IPS-18a (cell line): ENCODE measurements at regions not wholly inside any gene's neighbourhood (a gene's known extent, or its start where the extent isn't known, plus 50 kb on each side); places are given as distances from the start of the nearest gene placed in this dataset.

Source experiments
- H3K27ac ChIP-seq: one replicate; pipeline ENCODE4 v1.5.1; 2013; ENCODE audit warnings: low read length
- H3K27me3 ChIP-seq: one replicate; pipeline ENCODE4 v1.6.1; 2013; ENCODE audit warnings: mild to moderate bottlenecking, low read length; ENCODE audit not compliant: control insufficient read depth, insufficient read depth
- H3K36me3 ChIP-seq: one replicate; pipeline ENCODE4 v1.6.1; 2013; ENCODE audit warnings: low read depth, low read length; ENCODE audit not compliant: control insufficient read depth
- H3K4me1 ChIP-seq: one replicate; pipeline ENCODE4 v1.6.1; 2013; ENCODE audit warnings: low read depth, low read length; ENCODE audit not compliant: control insufficient read depth
- H3K4me3 ChIP-seq: one replicate; pipeline ENCODE4 v1.5.1; 2013; ENCODE audit warnings: low read length
- H3K9ac ChIP-seq: one replicate; pipeline ENCODE4 v1.6.1; 2013; ENCODE audit warnings: mild to moderate bottlenecking, low read length, moderate library complexity
- H3K9me3 ChIP-seq: one replicate; pipeline ENCODE4 v1.6.1; 2013; ENCODE audit warnings: low read depth, low read length; ENCODE audit not compliant: control insufficient read depth

DNA sequence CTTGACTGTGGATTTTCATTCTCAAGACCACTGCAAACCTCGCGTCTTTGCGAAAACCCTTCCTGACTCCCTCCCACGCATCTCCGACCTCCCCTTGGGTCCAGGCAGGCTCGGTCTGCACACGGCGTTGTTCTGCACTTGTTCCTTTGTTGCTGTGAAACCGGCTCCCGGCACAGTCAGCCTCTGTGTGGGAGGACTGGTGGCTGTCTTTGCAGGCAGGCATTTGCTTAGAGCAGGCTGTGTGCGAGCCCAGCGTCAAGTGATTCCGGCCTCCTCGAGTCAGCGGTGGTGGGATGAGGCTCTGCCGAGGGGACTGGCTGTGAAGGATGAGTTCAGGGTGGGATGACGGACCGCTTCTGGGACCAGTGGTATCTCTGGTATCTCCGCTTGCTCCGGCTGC is 102.6 kb upstream of the ROPN1 start:
- Histone ChIP-seq H3K36me3 (no peaks in the 10 kb centered on the region), H3K27me3 (no peaks in the 10 kb centered on the region), H3K9me3 (no peaks in the 10 kb centered on the region), H3K9ac (no peak overlapping the region), H3K4me1 (no peaks in the 10 kb centered on the region), H3K4me3 (no peak overlapping the region), H3K27ac (no peak overlapping the region)

DNA sequence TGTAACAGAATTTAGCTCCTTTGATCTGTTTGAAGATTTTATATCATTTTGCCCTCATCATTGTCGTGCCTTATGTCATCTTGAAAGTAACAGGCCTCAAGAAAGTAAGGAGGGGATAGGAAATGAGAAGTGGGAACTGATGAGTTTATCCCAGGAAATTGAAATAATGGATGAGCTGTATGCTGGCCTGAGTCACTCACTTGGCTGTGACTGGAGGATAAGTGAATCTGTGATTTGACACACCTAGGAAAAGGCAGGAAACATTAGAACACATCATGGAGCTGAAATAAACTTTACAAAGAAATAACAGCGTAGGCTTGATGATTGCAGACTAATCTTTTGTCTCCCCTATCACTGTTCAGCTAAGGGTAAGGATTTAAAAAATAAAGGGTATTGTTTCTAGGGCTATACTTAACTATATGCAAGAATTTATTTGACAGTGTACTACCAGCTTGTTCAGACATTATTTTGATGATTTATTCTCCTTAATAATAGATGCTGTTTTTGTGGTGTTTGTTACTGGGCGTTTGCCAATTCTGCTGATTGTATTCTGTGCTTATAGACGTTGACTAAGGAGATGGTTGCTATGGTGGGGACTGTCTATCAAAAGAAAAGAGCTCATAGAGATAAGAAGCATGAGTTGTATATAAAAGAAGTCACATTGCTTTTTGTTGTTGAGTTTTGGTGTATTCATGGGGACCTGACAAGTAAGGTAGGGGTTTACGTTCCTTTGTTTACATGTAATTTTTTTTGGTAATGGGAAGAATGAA is 105.6 kb upstream of the ROPN1 start:
- Histone ChIP-seq H3K4me1 (no peaks in the 10 kb centered on the region), H3K27me3 (no peaks in the 10 kb centered on the region), H3K9ac (no peak overlapping the region), H3K27ac (no peak overlapping the region), H3K4me3 (no peak overlapping the region), H3K36me3 (no peaks in the 10 kb centered on the region), H3K9me3 (no peaks in the 10 kb centered on the region)

DNA sequence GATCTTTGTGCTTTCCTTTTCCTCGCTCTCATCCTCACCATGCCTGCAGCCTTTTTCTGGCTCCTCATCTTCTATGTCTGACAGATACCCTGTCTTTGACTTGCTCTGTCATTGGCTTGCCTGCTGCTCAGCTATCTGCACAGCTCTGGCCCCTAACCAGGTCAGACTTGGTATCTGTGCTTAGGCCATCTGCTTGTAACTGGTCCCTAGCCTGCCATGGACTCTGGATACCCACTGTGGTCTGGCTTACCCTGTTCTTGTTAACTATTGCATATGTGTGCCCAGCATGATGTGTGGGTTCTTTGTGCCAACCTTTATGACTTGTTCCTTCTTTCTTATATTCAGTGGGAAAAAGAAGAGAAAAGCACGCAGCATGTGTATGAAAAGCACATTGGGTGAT is 109.7 kb upstream of the ROPN1 start:
- no peak overlapping the region for H3K4me3 ChIP-seq
- no peaks in the 10 kb centered on the region for H3K9me3 ChIP-seq
- no peaks in the 10 kb centered on the region for H3K36me3 ChIP-seq
- H3K4me1 ChIP-seq: no peaks in the 10 kb centered on the region
- H3K27me3 ChIP-seq: no peaks in the 10 kb centered on the region
- no peak overlapping the region for H3K9ac ChIP-seq
- H3K27ac ChIP-seq: no peak overlapping the region

DNA sequence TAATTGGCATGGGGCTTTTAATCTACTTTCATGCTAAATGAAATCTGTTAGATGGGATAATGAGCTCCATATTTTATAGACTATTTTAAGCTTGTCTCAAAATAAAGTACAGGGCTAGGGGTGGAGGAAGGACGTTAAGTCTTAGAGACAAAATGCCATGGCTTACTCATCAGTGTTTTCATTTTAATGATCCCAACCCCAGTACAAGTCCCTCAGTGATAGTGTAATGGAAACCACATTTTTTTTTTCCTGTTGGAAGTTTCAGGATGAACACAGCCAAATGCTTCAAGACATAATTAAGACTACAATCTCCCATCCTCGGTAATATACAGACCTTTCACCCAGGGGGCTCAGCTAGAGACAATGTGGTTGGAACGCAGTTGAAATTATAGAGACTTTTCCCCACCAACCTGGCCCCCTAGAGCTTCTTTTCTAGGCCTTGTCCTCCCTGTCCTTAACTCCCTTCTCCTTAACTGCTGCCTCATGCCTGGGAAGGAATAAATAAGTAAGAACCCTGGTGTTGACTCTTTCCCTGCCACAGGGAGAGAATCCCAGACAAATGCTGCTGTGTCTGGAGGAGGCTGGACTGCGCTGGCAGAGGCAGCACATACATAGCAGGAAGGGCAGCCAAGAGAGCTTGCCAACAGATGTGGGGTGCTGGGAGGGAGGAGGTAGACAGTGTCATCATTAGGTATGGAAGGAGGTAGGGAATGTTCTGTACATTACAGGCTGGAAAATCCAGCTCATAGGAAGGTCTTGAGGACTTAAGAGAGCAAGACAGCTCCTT is 115.4 kb upstream of the ROPN1 start:
- H3K36me3 ChIP-seq: no peaks in the 10 kb centered on the region
- H3K9ac ChIP-seq: no peak overlapping the region
- H3K9me3 ChIP-seq: no peaks in the 10 kb centered on the region
- no peak overlapping the region for H3K4me3 ChIP-seq
- H3K4me1 ChIP-seq: no peaks in the 10 kb centered on the region
- H3K27ac ChIP-seq: no peak overlapping the region
- H3K27me3 ChIP-seq: no peaks in the 10 kb centered on the region

DNA sequence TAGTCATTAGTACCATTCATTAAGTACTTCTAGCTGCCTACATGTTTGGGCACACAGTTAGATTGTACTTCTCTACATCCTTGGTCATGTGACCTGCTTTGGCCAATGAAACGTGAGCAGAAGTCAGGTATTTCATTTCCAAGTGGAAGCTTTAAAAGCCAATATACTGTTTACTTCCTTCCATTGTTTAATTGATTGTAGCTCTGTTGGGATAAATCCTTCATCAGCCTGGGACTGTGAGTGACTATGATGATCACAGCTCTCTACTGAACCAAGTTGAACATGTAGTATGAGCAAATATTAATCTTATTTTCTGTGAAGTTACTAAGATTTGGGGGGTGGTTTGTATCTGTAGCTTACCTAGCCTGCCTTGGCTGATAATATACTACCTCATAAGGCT is 116.5 kb upstream of the ROPN1 start:
- Histone ChIP-seq H3K27me3 (no peaks in the 10 kb centered on the region), H3K36me3 (no peaks in the 10 kb centered on the region), H3K9ac (no peak overlapping the region), H3K4me3 (no peak overlapping the region), H3K9me3 (no peaks in the 10 kb centered on the region), H3K4me1 (no peaks in the 10 kb centered on the region), H3K27ac (no peak overlapping the region)

DNA sequence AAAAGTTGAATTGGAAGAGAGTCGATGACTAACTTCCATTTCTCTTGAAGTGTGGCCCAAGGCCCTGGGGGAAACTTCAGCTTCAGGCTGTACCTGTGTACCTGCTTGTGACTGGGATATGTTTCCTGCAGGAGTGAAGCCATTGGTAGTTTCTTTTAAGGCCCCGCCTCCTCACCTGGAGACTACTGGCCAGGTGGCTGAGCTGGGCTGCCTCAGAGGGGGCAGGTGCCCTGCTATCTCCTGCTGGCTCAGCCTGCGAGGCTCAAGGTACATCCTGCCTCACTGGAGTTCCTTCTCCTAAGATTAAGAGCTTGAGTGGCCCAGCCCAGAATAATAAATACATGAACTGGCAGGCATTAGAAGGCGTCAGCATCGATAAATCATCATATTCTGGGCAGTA is 121.6 kb upstream of the ROPN1 start:
- Histone ChIP-seq H3K27me3 (no peaks in the 10 kb centered on the region), H3K4me3 (no peak overlapping the region), H3K9me3 (no peaks in the 10 kb centered on the region), H3K27ac (no peak overlapping the region), H3K9ac (no peak overlapping the region), H3K4me1 (no peaks in the 10 kb centered on the region), H3K36me3 (no peaks in the 10 kb centered on the region)

DNA sequence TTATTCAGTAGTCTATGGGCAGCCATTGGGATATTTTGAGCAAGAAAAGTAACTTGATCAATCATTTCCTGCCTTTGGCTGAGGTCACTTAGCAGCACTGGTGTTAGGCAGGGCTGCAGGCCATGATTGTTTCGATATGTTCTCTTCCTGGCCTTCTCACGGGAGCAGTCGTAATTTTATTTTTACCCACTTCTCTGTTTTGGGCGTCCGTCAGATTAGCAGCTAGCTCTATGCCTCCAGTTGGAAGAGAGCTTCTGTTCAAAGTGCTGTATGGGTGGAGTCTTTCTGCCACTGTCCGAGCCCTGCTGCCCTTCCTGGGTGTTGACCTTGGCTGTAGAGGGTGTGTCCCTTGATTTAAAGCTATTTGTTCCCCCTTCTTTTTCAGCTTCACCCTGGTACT is 123.4 kb upstream of the ROPN1 start:
- H3K4me1 ChIP-seq: no peaks in the 10 kb centered on the region
- no peaks in the 10 kb centered on the region for H3K36me3 ChIP-seq
- no peaks in the 10 kb centered on the region for H3K9me3 ChIP-seq
- no peak overlapping the region for H3K4me3 ChIP-seq
- no peaks in the 10 kb centered on the region for H3K27me3 ChIP-seq
- no peak overlapping the region for H3K27ac ChIP-seq
- no peak overlapping the region for H3K9ac ChIP-seq

DNA sequence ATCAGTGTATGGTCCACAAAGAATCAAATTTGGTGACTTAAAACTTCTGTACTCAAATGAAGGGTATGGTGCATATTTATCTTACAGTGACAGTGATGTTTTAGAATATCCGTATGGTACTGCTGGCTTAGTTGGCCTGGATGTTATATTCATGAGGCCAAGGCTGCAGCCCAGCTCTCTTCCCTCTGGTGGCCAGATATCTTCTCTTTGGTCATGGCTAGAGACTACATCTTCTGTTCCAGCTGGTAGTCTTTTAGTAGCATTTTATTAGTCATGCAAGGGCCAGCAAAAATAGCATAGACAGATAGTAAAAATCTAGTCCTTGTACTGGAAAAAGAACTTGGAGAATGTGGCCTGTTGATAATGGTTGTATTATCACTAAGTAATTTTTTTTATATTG is 124.0 kb upstream of the ROPN1 start:
- no peaks in the 10 kb centered on the region for H3K36me3 ChIP-seq

DNA sequence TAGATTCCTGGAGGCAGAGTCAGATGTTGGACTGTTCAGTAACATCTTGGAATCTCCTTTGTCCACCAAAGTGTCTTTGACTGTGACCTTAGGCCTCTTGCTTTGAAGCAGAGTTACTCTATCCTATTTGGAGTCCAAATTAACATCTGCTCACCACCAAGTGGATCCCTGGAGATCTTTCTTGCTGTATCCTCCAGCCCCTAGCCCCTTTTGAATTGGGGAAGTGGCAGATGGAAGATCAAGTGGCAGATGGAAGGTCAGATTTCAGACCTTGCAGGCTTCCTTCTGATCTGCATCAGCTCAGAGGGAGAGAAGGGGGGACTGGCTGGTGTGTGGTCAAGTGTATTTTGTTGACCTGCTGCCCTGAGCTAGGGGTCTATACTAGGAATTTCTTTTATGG is 125.0 kb upstream of the ROPN1 start:
- no peak overlapping the region for H3K4me3 ChIP-seq
- H3K27ac ChIP-seq: no peak overlapping the region
- no peaks in the 10 kb centered on the region for H3K27me3 ChIP-seq
- no peaks in the 10 kb centered on the region for H3K36me3 ChIP-seq
- H3K9me3 ChIP-seq: no peaks in the 10 kb centered on the region
- no peak overlapping the region for H3K9ac ChIP-seq
- H3K4me1 ChIP-seq: no peaks in the 10 kb centered on the region

More for the DNA sequence above, 124.0 kb upstream of the ROPN1 start:
- Histone ChIP-seq H3K4me3 (no peak overlapping the region), H3K27ac (no peak overlapping the region), H3K4me1 (no peaks in the 10 kb centered on the region), H3K27me3 (no peaks in the 10 kb centered on the region), H3K9ac (no peak overlapping the region), H3K9me3 (no peaks in the 10 kb centered on the region)

DNA sequence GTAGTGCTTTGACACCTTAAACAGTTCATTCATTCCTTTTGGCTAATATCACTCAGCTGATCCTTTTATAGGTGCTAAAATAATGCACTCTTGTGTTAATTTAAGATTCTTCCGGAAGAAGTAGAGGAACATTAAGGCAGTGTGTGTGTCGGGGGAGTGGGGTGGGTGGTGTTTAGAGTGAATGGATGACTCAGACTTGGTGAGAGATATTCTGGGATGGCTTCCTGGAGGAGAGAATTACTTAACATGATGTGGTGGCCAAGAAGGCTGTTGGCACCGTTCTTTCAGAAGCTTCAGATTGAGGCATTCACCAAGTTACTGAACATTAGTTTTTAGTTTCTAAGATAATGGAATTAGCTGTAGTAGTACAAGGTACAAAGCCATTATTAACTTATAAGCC is 125.6 kb upstream of the ROPN1 start:
- no peak overlapping the region for H3K27ac ChIP-seq
- no peaks in the 10 kb centered on the region for H3K27me3 ChIP-seq

DNA sequence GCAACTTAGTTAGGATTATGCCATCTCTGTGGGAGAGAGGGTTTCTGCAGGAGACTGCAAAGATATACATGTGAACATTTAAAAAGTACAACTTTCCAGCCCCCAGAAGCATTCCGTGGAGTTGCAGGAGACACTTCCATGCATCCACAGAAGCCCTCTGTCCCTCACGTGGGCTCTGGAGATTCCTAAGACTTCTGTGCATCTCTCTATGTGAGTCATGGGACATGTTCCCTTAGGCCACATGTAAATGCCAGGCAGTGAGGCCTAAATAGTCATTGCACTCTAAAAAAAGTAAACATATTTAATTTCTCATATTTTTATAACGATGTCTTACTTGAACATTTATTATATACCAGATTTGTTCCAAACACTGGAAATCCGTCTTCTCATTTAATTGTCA is 126.5 kb upstream of the ROPN1 start:
- Histone ChIP-seq H3K27me3 (no peaks in the 10 kb centered on the region), H3K9ac (no peak overlapping the region), H3K9me3 (no peaks in the 10 kb centered on the region), H3K4me3 (no peak overlapping the region), H3K36me3 (no peaks in the 10 kb centered on the region), H3K27ac (no peak overlapping the region), H3K4me1 (no peaks in the 10 kb centered on the region)

More for the DNA sequence above, 125.6 kb upstream of the ROPN1 start:
- H3K9me3 ChIP-seq: no peaks in the 10 kb centered on the region
- no peak overlapping the region for H3K9ac ChIP-seq
- no peaks in the 10 kb centered on the region for H3K36me3 ChIP-seq
- no peak overlapping the region for H3K4me3 ChIP-seq
- no peaks in the 10 kb centered on the region for H3K4me1 ChIP-seq
